Breast epithelium (tissue), 4 donors: ENCODE measurements at regions not wholly inside any gene's neighbourhood (a gene's known extent, or its start where the extent isn't known, plus 50 kb on each side); places are given as distances from the start of the nearest gene placed in this dataset.

Experiments
- DNase-seq, 2 donors: peaks; one replicate each; pipeline ENCODE4 v3.0.0-alpha.2; 2019; ENCODE audit warnings: low spot score in 2 of 2
- H3K27ac ChIP-seq, 2 donors: fragments of 200-600 bp; sonication (generic) in 1 of 2; one replicate each; pipeline ENCODE4 v1.5.1; 2016 to 2019; ENCODE audit warnings: mild to moderate bottlenecking in 1 of 2
- H3K27me3 ChIP-seq, 2 donors: fragments of 200-600 bp; sonication (generic) in 1 of 2; one replicate each; pipeline versions ENCODE4 v1.5.1 to v1.6.0; 2017 to 2019; ENCODE audit warnings: control low read depth in 1 of 2, mild to moderate bottlenecking in 1 of 2
- H3K36me3 ChIP-seq: fragments of 200-600 bp; one replicate; pipeline ENCODE4 v1.5.1; 2019
- H3K4me1 ChIP-seq, 2 donors: fragments of 200-600 bp; sonication (generic); one replicate each; pipeline ENCODE4 v1.5.1; 2016 to 2019; ENCODE audit warnings: control low read depth in 1 of 2
- H3K4me3 ChIP-seq, 3 donors: fragments of 200-600 bp; sonication (generic); 1 replicate in 2 of 3; 2 replicates in 1 of 3; pipeline ENCODE4 v1.5.1; 2016 to 2019; ENCODE audit warnings: mild to moderate bottlenecking in 3 of 3, moderate library complexity in 2 of 3
- H3K9me3 ChIP-seq, 2 donors: fragments of 200-600 bp; sonication (generic) in 1 of 2; one replicate each; pipeline ENCODE4 v1.5.1; 2016 to 2019; ENCODE audit warnings: control low read depth in 1 of 2
- POLR2A ChIP-seq: fragments of 450-650 bp; IDR thresholded peaks from one replicate; pipeline ENCODE4 v1.6.1; 2016; ENCODE audit warnings: antibody characterized with exemption, mild to moderate bottlenecking, moderate library complexity
- POLR2AphosphoS5 ChIP-seq, 3 donors: sonication (generic); formaldehyde crosslinking; IDR thresholded peaks; one replicate each; pipeline ENCODE4 v1.6.1; 2017; ENCODE audit warnings: antibody characterized with exemption in 3 of 3
- intact Hi-C: fragments of 100-400 bp; cut with DNase I; formaldehyde crosslinking; loops from one replicate; pipeline ENCODE4 v1.15.1; 2023; ENCODE audit warnings: low total_unique reads
- TF ChIP-seq, protein P1 (sequence below), 3 donors: fragments of 450-650 bp; IDR thresholded peaks; one replicate each; pipeline ENCODE4 v1.5.1; 2016 to 2017; ENCODE audit warnings: antibody characterized with exemption in 3 of 3, mild to moderate bottlenecking in 3 of 3, moderate library complexity in 3 of 3

- Histone ChIP-seq H3K4me3 (no peak overlapping the region), H3K36me3 (no peaks in the 10 kb centered on the region), H3K9me3 (peaks cover 0 to 10% of the 10 kb centered on the region in 2 donors), H3K4me1 (no peaks in the 10 kb centered on the region), H3K27me3 (no peaks in the 10 kb centered on the region), H3K27ac (no peak overlapping the region)
- TF ChIP-seq POLR2AphosphoS5 (IDR thresholded peaks at IDR 0.05): no peak
- TF ChIP-seq, protein P1, sequence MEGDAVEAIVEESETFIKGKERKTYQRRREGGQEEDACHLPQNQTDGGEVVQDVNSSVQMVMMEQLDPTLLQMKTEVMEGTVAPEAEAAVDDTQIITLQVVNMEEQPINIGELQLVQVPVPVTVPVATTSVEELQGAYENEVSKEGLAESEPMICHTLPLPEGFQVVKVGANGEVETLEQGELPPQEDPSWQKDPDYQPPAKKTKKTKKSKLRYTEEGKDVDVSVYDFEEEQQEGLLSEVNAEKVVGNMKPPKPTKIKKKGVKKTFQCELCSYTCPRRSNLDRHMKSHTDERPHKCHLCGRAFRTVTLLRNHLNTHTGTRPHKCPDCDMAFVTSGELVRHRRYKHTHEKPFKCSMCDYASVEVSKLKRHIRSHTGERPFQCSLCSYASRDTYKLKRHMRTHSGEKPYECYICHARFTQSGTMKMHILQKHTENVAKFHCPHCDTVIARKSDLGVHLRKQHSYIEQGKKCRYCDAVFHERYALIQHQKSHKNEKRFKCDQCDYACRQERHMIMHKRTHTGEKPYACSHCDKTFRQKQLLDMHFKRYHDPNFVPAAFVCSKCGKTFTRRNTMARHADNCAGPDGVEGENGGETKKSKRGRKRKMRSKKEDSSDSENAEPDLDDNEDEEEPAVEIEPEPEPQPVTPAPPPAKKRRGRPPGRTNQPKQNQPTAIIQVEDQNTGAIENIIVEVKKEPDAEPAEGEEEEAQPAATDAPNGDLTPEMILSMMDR (IDR thresholded peaks at IDR 0.05): no peak
- no peak for TF ChIP-seq POLR2A
- no peak for DNase-seq
- intact Hi-C loops: no loop called here
Observed at GRCh38 chr14:71304690-71305089, 397.4 kb downstream of the PCNX1 start.

GRCh38 chr14:71308671-71309070, 401.4 kb downstream of the PCNX1 start:
- intact Hi-C loops: no loop called here
- H3K4me1 ChIP-seq: no peaks in the 10 kb centered on the region
- no peaks in the 10 kb centered on the region for H3K36me3 ChIP-seq
- TF ChIP-seq POLR2AphosphoS5 (IDR thresholded peaks at IDR 0.05) (no peak), POLR2A (no peak)
- TF ChIP-seq, protein P1 (IDR thresholded peaks at IDR 0.05): no peak
- no peaks in the 10 kb centered on the region for H3K27me3 ChIP-seq
- no peak overlapping the region for H3K4me3 ChIP-seq
- no peak for DNase-seq
- peaks cover 0 to 10% of the 10 kb centered on the region in 2 donors for H3K9me3 ChIP-seq
- H3K27ac ChIP-seq: no peak overlapping the region

DNA sequence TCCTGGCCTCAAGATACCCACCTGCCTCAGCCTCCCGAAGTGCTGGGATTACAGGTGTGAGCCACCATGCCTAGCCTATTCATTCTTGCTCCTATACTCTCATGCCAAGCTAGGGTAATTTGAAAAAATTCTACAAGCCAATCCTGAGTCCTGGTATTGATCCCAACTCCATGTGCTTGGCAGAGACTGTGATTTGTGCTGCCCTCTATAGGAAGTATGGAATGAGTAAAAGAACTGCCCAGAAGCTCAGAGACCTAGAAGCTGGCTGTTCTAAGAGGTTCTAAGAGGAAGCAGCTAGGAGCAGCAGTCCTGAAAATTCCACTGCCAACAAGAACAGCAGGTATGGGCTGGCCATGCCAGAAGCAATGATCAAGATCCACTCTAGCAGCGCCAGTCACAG, 402.5 kb downstream of the PCNX1 start:
- DNase-seq: no peak
- TF ChIP-seq POLR2A: no peak
- intact Hi-C loops: loop anchor here (10.0 kb wide), 1 partner anchor 1915 kb away; no protein-coding TSS in a partner anchor
- H3K9me3 ChIP-seq: peaks cover 0 to 7% of the 10 kb centered on the region in 2 donors
- no peaks in the 10 kb centered on the region for H3K27me3 ChIP-seq
- H3K4me3 ChIP-seq: no peak overlapping the region
- no peaks in the 10 kb centered on the region for H3K36me3 ChIP-seq
- no peak overlapping the region for H3K27ac ChIP-seq
- H3K4me1 ChIP-seq: no peaks in the 10 kb centered on the region

DNA sequence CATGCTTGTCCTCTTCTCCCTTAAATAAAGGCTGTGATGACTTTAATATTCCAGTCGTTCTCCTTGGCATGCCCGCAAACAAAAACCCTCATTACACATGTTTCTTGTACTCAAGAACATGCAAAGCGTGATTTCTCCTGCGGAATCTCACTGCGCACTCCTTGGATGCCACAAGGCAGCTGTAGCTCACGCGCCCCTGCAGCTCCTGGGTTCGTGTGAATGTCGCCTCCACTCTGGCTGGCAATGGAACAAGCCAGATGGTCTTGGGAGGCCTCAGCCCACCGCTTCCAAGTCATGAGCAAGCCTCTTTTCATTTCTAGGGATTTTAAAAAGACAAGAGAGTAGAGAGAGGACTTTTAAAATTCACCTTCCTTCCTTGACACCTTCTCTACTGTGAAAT, 403.8 kb downstream of the PCNX1 start:
- Histone ChIP-seq H3K36me3 (no peaks in the 10 kb centered on the region), H3K4me3 (no peak overlapping the region), H3K27ac (no peak overlapping the region), H3K27me3 (no peaks in the 10 kb centered on the region), H3K9me3 (no peaks in the 10 kb centered on the region), H3K4me1 (no peaks in the 10 kb centered on the region)
- intact Hi-C loops: loop anchor here (10.0 kb wide), 1 partner anchor 1914 kb away; no protein-coding TSS in a partner anchor
- no peak for DNase-seq
- TF ChIP-seq, protein P1 (IDR thresholded peaks at IDR 0.05): no peak
- TF ChIP-seq POLR2AphosphoS5 (IDR thresholded peaks at IDR 0.05) (no peak), POLR2A (no peak)

DNA sequence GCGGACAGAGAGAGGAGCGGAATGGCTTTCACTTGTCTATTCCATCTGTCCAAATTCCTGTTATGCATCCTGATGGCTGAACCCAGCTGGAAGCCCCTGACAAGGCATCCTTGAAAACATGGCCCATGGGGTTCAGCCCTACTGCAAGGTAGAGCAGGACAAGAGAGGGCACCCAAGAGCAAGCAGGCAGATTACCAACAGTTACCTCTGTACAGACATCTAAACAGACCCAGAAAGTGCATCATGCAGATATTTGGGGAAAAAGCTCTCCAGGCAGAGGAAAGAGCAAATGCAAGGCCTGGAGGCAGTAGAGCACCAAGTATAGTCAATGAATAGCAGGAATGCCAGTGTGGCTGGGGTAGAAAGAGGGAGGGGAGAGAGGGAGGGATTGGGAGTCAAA, 407.5 kb downstream of the PCNX1 start:
- intact Hi-C loops: loop anchor here (10.0 kb wide), 1 partner anchor 1910 kb away; no protein-coding TSS in a partner anchor
- Histone ChIP-seq H3K4me1 (no peaks in the 10 kb centered on the region), H3K27ac (no peak overlapping the region), H3K27me3 (no peaks in the 10 kb centered on the region), H3K9me3 (no peaks in the 10 kb centered on the region), H3K4me3 (no peak overlapping the region), H3K36me3 (no peaks in the 10 kb centered on the region)
- TF ChIP-seq, protein P1 (IDR thresholded peaks at IDR 0.05): no peak
- no peak for TF ChIP-seq POLR2A
- TF ChIP-seq POLR2AphosphoS5 (IDR thresholded peaks at IDR 0.05): no peak
- DNase-seq: no peak
